Fibroblast of the conjunctiva (primary cell): ENCODE measurements at regions not wholly inside any gene's neighbourhood (a gene's known extent, or its start where the extent isn't known, plus 50 kb on each side); places are given as distances from the start of the nearest gene placed in this dataset.
"Not testable (repeated sequence)": the region's sequence is repeated elsewhere in the genome, so short reads cannot be mapped to it uniquely, and the experiment has no call there.

ENCODE experiments used
- DNase-seq: peaks from one replicate; pipeline ENCODE4 v3.0.0-alpha.2; 2010; ENCODE audit warnings: low read depth

GRCh38 chr3:154902495-154902894, 177.6 kb upstream of the MME start:
- not testable (repeated sequence) for DNase-seq

GRCh38 chr3:154901278-154901677, 178.8 kb upstream of the MME start:
- no peak for DNase-seq

GRCh38 chr3:154900816-154901215, 179.3 kb upstream of the MME start:
- no peak for DNase-seq

GRCh38 chr3:154898916-154899315, 181.2 kb upstream of the MME start:
- no peak for DNase-seq

- no peak for DNase-seq
These were observed 181.7 kb upstream of the MME start for GRCh38 chr3:154898443-154898842.

DNA sequence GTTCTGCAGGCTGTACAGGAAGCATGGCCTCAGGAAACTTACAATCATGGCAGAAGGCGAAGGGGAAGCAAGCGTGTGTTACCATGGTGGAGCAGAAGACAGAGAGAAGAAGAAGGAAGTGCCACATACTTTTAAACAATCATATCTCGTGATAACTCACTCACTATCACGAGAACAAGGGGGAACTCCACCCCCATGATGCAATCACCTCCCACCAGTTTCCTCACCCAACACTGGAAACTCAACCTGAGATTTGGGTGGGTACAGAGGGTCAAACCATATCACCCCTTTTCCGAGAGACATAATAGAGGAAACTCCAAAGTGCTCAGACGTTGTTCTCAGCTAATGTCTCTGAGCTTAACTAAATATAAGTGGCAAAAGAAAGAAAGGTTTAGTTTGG, 186.3 kb upstream of the MME start:
- no peak for DNase-seq

DNA sequence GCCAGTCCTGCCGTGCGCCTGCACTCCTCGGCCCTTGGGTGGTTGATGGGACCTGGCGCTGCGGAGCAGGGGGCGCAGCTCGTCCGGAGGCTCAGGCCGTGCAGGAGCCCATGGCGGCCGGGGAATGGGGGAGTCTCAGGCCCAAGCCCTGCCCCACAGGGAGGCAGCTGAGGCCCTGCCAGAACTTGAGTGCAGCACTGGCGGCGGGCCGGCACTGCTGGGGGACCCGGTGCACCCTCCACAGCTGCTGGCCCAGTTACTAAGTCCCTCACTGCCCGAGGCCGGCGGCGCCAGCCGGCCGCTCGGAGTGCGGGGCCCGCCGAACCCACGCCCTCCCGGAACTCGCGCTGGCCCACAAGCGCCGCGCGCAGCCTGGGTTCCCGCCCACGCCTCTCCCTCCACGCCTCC, 190.9 kb upstream of the MME start:
- no peak for DNase-seq

- DNase-seq, result no peak
These were observed 192.2 kb upstream of the MME start for GRCh38 chr3:154887869-154888268.

- peak; percentile 84 for DNase-seq
These were observed 193.7 kb upstream of the MME start for GRCh38 chr3:154886437-154886836.

GRCh38 chr3:154885418-154885817, 194.7 kb upstream of the MME start:
- DNase-seq, result no peak

- peak; percentile 43 for DNase-seq
These were observed 195.2 kb upstream of the MME start for GRCh38 chr3:154884952-154885351.

DNA sequence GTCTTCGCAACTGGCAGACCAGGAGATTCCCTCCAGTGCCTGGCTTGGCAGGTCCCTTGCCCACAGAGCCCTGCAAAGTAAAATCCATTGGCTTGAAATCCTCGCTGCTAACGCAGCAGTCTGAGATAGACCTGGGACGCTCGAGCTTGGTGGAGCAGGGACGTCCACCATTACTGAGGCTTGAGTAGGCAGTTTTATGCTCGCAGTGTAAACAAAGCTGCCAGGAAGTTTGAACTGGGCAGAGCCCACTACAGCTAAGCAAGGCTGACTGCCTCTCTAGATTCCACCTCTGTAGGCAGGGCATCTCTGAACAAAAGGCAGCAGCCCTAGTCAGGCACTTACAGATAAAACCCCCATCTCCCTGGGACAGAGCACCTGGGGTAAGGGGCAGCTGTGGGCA, 205.0 kb upstream of the MME start:
- DNase-seq, result no peak

GRCh38 chr3:154872696-154873095, 207.4 kb upstream of the MME start:
- DNase-seq, result no peak

GRCh38 chr3:154872074-154872473, 208.0 kb upstream of the MME start:
- no peak for DNase-seq

DNA sequence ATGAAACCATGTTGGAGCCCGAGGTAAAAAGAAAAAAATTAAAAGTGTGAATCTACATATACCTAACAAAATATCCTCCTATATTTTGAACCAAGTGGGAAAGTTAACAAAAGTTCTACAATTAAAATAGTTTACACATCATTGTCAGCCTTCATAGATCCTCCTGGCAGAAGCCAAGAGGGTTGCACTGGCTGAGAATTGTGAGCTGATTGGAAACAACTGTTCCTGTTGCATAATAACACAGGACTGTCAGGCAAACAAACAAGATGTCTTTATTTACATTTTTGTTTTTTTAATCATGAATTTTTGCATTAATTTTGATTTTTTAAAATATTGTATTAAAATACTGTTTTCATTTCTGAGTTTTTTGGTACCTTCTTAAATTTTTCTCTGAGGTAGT, 215.2 kb upstream of the MME start:
- DNase-seq, result no peak

DNA sequence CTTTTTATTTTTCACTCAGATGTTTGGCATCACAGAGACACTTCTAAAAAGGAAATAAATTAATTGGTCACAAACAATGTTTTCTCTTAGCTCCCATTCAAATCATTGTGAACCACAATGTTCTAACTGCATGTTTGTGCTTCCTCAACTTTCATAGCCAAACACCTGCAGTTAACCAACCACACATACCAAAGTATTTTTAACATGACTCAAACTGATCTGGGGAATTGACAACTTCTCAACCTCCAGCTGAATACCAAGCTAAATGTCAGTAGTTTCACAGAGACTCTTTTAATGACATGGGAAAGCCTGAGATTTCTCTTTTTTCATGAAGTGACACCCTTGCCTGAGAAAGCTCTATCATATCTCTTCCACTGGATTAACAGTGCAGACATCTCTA, 217.9 kb upstream of the MME start:
- DNase-seq, result no peak

DNA sequence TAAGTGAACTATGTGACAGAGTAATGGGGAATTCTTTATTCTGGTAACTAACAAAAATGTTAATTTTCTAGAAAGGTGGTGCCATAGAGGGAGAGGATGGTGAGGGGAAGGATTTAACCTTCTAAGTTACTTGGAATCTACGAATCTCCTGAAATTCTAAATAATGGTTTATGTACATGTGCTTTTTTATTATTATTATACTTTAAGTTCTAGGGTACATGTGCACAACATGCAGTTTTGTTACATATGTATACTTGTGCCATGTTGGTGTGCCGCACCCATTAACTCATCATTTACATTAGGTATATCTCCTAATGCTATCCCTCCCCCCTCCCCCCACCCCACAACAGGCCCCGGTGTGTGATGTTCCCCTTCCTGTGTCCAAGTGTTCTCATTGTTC, 227.1 kb upstream of the MME start:
- not testable (repeated sequence) for DNase-seq

DNA sequence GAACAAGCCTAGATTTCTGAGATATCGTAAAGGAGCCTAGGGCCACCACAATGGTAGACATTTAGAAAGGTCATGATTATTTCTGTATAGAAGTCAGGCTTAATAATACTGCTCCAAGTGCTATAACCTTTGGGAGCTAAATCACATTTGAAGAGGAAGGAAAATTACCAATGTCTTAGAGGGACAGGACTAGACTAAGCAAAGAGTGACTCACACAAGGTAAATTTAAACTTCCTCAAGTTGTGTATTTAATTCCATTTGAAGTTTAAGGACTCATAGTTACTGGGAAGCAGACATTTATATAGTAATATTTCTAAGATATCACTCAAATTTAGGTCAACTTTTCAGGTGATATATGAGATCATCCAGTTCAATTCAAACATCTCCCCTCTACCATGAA, 227.6 kb upstream of the MME start:
- DNase-seq, result no peak

- DNase-seq, result no peak
These were observed 228.5 kb upstream of the MME start for GRCh38 chr3:154851644-154852043.

DNA sequence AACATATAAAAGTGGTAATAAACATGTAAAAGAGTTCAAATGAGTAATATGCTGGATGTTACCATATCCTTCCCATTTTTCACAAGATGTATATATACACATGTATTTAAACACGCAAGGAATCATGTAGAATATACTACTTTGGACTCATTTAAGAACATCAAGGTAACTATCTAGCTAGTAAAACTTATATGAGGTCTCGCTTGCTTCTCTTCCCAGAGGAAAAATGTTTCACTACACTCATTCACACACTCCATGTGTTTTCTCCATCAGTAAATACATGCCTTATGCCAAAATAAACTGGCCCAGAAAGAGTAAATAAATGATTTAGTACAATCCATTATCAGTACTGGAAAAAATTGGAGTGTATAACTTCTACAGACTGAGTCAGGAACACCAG, 229.2 kb upstream of the MME start:
- no peak for DNase-seq

- DNase-seq, result no peak
These were observed 230.7 kb upstream of the MME start for GRCh38 chr3:154849408-154849807.

DNA sequence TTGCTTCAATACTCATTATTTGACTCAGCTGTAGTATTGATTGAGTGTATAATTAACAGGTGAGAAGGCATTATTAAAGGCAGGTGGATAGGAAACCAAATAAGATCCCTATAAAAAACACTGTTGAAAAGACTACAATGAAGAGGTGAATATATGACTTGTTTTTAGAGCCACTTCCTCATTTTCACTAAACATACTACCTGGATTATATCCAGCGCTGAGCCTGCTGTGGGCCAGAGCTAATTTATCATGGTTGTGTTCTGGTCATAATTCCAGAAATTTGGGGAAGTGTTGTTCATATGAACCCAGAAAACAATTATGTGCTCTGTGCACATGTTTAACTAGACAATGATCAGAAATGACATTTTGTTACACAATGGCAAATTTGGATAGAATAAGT, 235.3 kb upstream of the MME start:
- DNase-seq, result no peak

DNA sequence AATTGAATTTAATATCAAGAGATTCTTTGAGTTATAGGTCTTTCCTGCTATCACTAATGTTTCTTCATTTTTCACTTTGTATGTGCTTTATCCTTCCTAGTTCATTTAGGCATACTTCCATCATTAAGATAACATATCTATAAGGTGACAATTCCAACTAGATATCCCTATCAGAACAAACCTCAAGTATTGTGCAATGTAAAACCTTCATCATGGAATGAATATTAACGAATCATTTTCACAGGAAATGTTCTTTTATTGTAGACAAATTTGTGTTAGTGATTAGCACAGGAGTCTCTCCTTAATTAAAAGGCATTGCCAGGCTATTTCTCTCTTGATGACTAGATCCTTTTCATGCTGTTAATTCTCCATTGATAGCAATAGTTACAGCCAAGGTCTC, 236.5 kb upstream of the MME start:
- DNase-seq, result no peak

GRCh38 chr3:154842536-154842935, 237.6 kb upstream of the MME start:
- peak; percentile 17 for DNase-seq

DNA sequence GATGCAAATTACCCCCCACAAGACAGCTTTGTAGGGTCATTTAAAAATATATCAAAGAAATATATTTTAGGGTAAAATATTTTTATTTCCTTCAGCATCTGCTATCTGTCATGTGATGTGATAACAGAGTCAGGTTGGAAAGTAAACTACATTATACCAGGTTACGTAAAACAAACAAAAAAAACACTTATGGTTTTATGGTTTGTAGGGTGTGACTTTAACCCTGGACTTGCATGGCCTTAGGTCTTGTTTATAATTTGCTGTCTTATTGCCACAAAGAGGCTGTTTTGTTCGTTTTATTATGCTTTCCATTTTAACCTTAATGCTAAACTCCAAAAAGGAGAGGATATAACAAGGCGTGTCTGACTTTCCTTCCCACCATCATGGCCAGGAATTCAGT, 244.5 kb upstream of the MME start:
- DNase-seq, result no peak
